GM10266 (cell line): ENCODE measurements at regions not wholly inside any gene's neighbourhood (a gene's known extent, or its start where the extent isn't known, plus 50 kb on each side); places are given as distances from the start of the nearest gene placed in this dataset.

ENCODE experiments used
- DNase-seq: peaks from one replicate; pipeline ENCODE4 v3.0.0; 2012; ENCODE audit errors: extremely low spot score
- CTCF ChIP-seq: IDR thresholded peaks from 2 replicates; pipeline ENCODE4 v1.5.1; 2012; ENCODE audit warnings: mild to moderate bottlenecking, low read depth; ENCODE audit not compliant: control insufficient read depth, insufficient read depth; ENCODE audit errors: missing control alignments

DNA sequence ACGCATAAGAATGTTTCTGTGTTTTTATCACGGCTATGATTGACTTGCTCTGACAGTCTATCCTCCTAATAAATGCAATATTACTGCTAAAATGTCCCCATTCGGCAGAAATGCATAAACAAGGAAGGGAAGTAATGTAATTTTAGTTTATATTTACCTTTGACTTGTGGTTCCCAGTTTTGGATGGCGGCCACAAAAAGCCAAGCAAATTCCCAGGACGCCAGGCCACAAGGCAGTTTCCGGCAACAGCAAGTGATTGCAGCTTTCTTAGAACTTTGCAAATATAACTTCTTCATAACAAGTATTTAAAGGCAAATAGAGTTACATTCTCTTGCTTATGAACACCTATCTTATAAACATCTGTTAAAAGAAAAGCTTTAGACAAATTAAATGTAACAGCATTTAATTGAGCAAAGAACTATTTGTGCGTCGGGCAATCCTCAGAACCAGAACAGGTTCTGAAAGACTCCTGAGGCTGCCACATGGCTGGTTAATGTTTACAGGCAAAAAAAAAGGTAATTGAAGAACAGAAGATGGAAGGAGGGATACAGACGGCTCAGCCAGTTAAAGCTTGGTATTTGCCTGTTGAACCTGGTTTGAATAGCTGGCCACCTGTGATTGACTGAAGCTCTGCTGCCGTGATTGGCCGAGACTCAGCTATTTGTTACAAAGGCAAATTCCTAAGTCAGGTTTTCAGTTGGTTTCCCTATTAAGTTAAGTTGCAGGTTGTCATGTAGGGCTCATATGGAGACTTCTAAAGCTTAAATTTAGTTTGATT, 80.8 kb downstream of the C21orf91 start:
- DNase-seq: no peak
- no peak for TF ChIP-seq CTCF

- no peak for TF ChIP-seq CTCF
Measured at GRCh38 chr21:17736072-17736471, 83.1 kb downstream of the C21orf91 start.

DNA sequence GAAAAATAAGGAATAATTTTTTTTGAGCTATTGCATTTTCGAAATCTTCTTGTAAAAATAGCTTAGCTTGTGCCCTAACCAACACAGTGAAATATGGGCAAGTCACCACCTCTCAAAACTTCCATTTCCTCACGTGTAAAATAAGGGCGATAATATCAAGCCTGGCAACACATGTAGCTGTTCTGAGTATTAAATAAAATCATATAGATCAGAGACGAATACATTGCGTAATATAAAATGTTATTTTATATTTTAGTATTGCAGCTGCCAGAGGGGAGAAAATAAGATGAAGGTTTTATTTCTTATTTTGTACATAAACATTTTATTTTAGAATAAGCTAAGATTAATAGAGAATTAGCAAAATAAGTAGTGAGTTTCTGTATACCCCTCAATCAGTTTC, 85.9 kb downstream of the C21orf91 start:
- no peak for DNase-seq
- no peak for TF ChIP-seq CTCF

More at GRCh38 chr21:17736072-17736471, 83.1 kb downstream of the C21orf91 start:
- DNase-seq: no peak

- no peak for DNase-seq
- no peak for TF ChIP-seq CTCF
Measured at GRCh38 chr21:17732306-17732705, 86.8 kb downstream of the C21orf91 start.

DNA sequence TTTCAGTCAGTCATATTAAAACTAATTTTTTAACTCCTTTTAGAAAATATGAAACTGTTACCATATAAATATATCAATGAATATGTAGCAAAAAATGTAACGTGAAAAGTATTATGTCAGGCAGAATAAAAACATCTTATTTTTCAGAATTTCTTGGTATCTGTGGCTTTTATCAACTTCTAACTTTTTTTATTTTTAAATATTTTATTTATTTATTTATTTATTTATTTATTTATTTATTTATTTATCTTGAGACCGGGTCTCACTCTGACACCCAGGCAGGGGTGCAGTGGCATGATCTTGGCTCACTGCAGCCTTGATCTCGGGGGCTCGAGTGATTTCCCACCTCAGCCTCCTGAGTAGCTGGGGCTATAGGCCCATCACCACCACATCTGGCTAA, 87.6 kb downstream of the C21orf91 start:
- no peak for TF ChIP-seq CTCF
- DNase-seq: no peak

DNA sequence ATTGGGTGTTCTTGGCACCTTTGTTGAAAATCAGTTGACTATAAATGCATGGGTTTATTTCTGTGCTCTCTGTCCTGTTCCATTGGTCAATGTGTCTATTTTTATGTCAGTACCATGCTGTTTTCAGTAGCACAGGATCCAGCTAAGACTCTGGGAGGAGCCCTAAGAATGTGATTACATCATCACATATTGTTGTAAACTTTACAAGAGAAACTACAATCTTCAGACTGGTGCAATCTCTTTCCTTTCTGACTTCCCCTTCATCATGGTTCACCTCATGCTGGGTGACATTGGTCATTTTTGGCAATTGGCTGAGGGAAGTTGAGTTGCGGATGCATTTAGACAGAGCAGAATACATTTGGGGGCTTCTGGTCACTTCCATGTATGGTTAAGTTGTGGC, 88.4 kb downstream of the C21orf91 start:
- no peak for TF ChIP-seq CTCF
- DNase-seq: no peak

DNA sequence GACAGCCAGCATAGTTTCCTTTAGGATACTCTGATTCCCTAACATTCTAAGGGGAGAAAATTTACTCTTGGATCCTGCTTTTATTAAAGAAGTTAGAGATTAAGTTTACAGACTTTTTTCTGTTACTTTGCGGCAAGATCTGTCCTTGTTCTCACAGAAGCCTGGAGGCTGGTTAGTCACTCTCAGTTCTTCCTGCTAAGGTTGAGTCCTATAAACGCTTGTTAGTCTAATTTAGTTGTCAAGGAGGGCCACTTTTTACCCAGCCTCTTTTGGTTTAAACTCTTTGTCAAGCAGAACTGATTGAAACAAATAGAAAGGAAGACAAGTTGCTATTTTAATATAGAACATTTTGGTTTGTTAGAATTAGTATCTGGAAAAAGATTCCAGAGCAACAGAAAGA, 89.7 kb downstream of the C21orf91 start:
- no peak for TF ChIP-seq CTCF
- DNase-seq: no peak
